Left ventricle myocardium inferior (tissue), 1 donor: ENCODE measurements at regions not wholly inside any gene's neighbourhood (a gene's known extent, or its start where the extent isn't known, plus 50 kb on each side); places are given as distances from the start of the nearest gene placed in this dataset.

Experiments
- DNase-seq: peaks from one replicate; pipeline ENCODE4 v3.0.0-alpha.2; 2020
- H3K27ac ChIP-seq: fragments of 200-600 bp; replicated peaks from 2 replicates; pipeline ENCODE4 v1.8.0; 2021
- H3K27me3 ChIP-seq: fragments of 200-600 bp; 2 replicates; pipeline ENCODE4 v1.8.0; 2021; ENCODE audit warnings: low read depth
- H3K36me3 ChIP-seq: fragments of 200-600 bp; 2 replicates; pipeline ENCODE4 v1.8.0; 2021
- H3K4me1 ChIP-seq: fragments of 200-600 bp; 2 replicates; pipeline ENCODE4 v1.8.0; 2021
- H3K4me3 ChIP-seq: fragments of 200-600 bp; 2 replicates; pipeline ENCODE4 v1.8.0; 2021; ENCODE audit warnings: mild to moderate bottlenecking, moderate library complexity
- H3K9me3 ChIP-seq: fragments of 200-600 bp; replicated peaks from 2 replicates; pipeline ENCODE4 v1.8.0; 2021
- intact Hi-C: fragments of 100-400 bp; cut with micrococcal nuclease; formaldehyde crosslinking; loops from one replicate; pipeline ENCODE4 v1.11.0; 2022
- TF ChIP-seq, protein P1 (sequence below): fragments of 200-600 bp; IDR thresholded peaks from 2 replicates; pipeline ENCODE4 v1.8.0; 2021; ENCODE audit warnings: antibody characterized with exemption, mild to moderate bottlenecking, borderline replicate concordance
- donor health status: DM: no; HTN: yes; CAD: no; lungs with severe emphysema.

DNA sequence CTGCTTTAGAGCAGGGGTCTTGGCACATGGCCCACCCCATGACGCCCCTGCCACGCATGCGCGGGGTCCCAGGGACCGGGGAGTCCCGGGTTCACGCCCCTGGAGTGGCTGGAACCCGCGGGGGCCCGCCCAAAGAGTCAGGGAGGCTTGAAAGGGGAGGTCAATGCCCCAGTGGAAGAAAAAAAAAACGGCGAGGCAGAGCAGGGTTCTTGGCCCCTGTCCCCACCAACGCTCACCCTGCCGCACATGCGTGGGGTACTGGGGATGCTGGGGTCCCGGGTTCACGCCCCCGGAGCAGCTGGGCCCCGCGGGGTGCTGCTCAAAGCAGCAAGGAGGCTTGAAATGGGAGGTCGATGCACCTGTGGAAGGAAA, 319.1 kb downstream of the ALG10 start:
- H3K27ac ChIP-seq, result no peak overlapping the region
- intact Hi-C loops, result no loop called here
- H3K36me3 ChIP-seq, result no peaks in the 10 kb centered on the region
- H3K4me1 ChIP-seq, result no peaks in the 10 kb centered on the region
- H3K4me3 ChIP-seq, result no peak overlapping the region
- peaks cover 100% of the 10 kb centered on the region for H3K27me3 ChIP-seq
- peaks cover 3% of the 10 kb centered on the region for H3K9me3 ChIP-seq
- TF ChIP-seq, protein P1, sequence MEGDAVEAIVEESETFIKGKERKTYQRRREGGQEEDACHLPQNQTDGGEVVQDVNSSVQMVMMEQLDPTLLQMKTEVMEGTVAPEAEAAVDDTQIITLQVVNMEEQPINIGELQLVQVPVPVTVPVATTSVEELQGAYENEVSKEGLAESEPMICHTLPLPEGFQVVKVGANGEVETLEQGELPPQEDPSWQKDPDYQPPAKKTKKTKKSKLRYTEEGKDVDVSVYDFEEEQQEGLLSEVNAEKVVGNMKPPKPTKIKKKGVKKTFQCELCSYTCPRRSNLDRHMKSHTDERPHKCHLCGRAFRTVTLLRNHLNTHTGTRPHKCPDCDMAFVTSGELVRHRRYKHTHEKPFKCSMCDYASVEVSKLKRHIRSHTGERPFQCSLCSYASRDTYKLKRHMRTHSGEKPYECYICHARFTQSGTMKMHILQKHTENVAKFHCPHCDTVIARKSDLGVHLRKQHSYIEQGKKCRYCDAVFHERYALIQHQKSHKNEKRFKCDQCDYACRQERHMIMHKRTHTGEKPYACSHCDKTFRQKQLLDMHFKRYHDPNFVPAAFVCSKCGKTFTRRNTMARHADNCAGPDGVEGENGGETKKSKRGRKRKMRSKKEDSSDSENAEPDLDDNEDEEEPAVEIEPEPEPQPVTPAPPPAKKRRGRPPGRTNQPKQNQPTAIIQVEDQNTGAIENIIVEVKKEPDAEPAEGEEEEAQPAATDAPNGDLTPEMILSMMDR, result no peak
- no peak for DNase-seq

DNA sequence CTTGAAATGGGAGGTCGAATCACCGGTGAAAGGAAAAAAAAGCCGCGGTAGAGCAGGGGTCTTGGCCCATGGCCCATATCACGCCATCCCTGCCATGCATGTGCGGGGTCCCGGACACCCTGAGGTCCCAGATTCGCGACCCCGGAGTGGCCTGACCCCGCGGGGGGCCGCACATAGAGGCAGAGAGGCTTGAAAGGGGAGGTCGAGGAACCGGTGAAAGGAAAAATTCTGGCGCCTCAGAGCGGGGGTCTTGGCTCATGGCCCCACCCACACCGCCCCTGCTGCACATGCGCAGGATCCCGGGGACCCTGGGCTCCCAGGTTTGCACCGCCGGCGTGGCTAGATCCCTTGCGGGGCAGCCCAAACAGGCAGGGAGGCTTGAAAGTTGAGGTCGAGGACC, 319.8 kb downstream of the ALG10 start:
- peaks cover 100% of the 10 kb centered on the region for H3K27me3 ChIP-seq
- no peaks in the 10 kb centered on the region for H3K4me1 ChIP-seq
- H3K9me3 ChIP-seq, result peaks cover 3% of the 10 kb centered on the region
- DNase-seq, result no peak
- TF ChIP-seq, protein P1, result no peak
- no peak overlapping the region for H3K27ac ChIP-seq
- no peaks in the 10 kb centered on the region for H3K36me3 ChIP-seq
- H3K4me3 ChIP-seq, result no peak overlapping the region
- intact Hi-C loops, result no loop called here

DNA sequence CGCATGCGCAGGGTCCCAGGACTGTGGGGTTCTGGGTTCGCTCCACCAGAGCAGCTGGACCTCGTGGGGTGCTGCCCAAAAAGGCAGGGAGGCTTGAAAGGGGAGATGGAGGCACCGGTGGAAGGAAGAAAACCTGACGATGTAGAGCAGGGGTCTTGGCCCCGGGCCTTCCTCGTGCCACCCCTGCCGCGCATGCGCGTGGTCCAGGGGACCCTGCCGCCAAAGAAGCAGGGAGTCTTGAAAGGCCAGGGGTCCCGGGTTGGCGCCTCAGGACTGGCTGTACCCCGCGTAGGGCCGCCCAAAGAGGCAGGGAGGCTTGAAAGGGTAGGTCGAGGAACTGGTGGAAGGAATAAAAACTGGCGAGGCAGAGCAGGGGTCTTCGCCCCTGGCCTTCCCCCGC, 321.0 kb downstream of the ALG10 start:
- H3K36me3 ChIP-seq, result no peaks in the 10 kb centered on the region
- intact Hi-C loops, result no loop called here
- no peak overlapping the region for H3K27ac ChIP-seq
- H3K9me3 ChIP-seq, result peaks cover 6% of the 10 kb centered on the region
- no peak overlapping the region for H3K4me3 ChIP-seq
- H3K4me1 ChIP-seq, result no peaks in the 10 kb centered on the region
- H3K27me3 ChIP-seq, result peaks cover 100% of the 10 kb centered on the region
- DNase-seq, result no peak
- TF ChIP-seq, protein P1, result no peak

DNA sequence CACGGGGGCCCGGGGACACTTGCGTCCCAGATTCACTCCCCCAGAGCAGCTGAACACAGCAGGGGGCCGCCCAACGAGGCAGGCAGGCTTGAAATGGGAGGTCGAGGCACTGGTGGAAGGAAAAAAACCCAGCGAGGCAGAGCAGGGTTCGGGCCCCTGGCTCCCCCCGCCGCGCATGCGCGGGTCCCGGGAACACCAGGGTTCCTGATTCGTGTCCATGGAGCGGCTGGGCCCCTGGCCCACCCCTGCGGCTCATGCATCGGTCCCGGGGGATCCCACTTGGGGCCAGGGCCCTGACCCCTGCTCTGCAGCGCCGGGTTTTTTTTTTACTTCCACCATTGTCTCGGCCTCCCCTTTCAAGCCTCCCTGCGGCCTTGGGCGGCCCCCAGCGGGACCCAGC, 321.5 kb downstream of the ALG10 start:
- Histone ChIP-seq H3K27me3 (peaks cover 100% of the 10 kb centered on the region), H3K4me3 (no peak overlapping the region), H3K4me1 (no peaks in the 10 kb centered on the region), H3K27ac (no peak overlapping the region), H3K9me3 (peaks cover 6% of the 10 kb centered on the region), H3K36me3 (no peaks in the 10 kb centered on the region)
- TF ChIP-seq, protein P1, result no peak
- DNase-seq, result no peak
- intact Hi-C loops, result no loop called here

DNA sequence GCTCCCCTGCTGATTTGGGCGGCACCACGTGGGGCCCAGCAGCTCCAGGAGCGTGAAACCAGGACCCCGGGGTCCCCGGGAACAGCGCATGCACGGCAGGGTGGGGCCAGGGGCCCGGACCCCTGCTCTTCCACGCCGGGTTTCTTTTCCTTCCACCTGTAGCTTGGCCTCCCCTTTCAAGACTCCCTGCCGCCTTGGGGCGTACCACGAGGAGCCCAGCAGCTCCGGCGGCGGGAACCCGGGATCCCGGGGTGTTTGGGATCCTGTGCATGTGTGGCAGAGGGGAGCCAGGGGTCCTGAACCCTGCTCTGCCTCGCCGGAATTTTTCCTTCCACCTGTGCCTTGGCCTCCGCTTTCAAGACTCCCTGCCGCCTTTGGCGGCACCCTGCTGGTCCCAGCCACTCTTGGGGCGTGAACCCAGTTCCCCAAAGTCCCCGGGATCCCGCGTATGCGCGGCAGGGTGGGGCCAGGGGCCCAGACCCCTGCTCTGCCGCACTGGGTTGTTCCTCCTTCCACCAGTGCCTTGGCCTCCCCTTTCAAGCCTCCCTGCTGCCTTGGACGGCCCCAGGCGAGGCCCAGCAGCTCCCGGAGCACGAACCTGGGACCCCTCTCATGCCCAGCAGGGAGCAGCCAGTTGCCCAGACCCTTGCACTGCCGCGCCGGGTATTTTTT, 322.7 kb downstream of the ALG10 start:
- intact Hi-C loops, result no loop called here
- Histone ChIP-seq H3K4me3 (no peak overlapping the region), H3K9me3 (peaks cover 6% of the 10 kb centered on the region), H3K36me3 (no peaks in the 10 kb centered on the region), H3K4me1 (no peaks in the 10 kb centered on the region), H3K27ac (no peak overlapping the region), H3K27me3 (peaks cover 100% of the 10 kb centered on the region)
- DNase-seq, result no peak
- TF ChIP-seq, protein P1, result no peak
